GM19468 (cell line): ENCODE measurements at regions not wholly inside any gene's neighbourhood (a gene's known extent, or its start where the extent isn't known, plus 50 kb on each side); places are given as distances from the start of the nearest gene placed in this dataset.

Experiments used
- ATAC-seq: cut with Tn5 transposase; IDR thresholded peaks from one replicate; pipeline ENCODE4 v1.9.1; 2021; ENCODE audit warnings: mild to moderate bottlenecking, moderate library complexity, moderate number of reproducible peaks; ENCODE audit not compliant: unreplicated experiment; ENCODE audit errors: extremely low read depth

GRCh38 chr10:61110188-61110844 lies 166.3 kb upstream of the RHOBTB1 start:
- ATAC-seq = no peak

GRCh38 chr10:61108915-61109314 lies 164.9 kb upstream of the RHOBTB1 start:
- no peak for ATAC-seq

- ATAC-seq = no peak
Measured at GRCh38 chr10:61100887-61101286, 156.9 kb upstream of the RHOBTB1 start.

GRCh38 chr10:61099756-61100155 lies 155.8 kb upstream of the RHOBTB1 start:
- ATAC-seq = no peak

GRCh38 chr10:61098966-61099365 lies 155.0 kb upstream of the RHOBTB1 start:
- no peak for ATAC-seq

- no peak for ATAC-seq
Measured at GRCh38 chr10:61097026-61097425, 153.0 kb upstream of the RHOBTB1 start.

- no peak for ATAC-seq
Measured at GRCh38 chr10:61096056-61096455, 152.1 kb upstream of the RHOBTB1 start.

- no peak for ATAC-seq
Measured at GRCh38 chr10:61091531-61091930, 147.5 kb upstream of the RHOBTB1 start.

- ATAC-seq = no peak
Measured at GRCh38 chr10:61089251-61089650, 145.3 kb upstream of the RHOBTB1 start.

GRCh38 chr10:61084493-61084892 lies 140.5 kb upstream of the RHOBTB1 start:
- ATAC-seq = no peak

GRCh38 chr10:61081301-61081700 lies 137.3 kb upstream of the RHOBTB1 start:
- ATAC-seq = no peak

- no peak for ATAC-seq
Measured at GRCh38 chr10:61078542-61079275, 134.7 kb upstream of the RHOBTB1 start.

- ATAC-seq = no peak
Measured at GRCh38 chr10:61076572-61077114, 132.7 kb upstream of the RHOBTB1 start.

GRCh38 chr10:61073391-61073790 lies 129.4 kb upstream of the RHOBTB1 start:
- ATAC-seq = no peak

GRCh38 chr10:61071580-61071979 lies 127.6 kb upstream of the RHOBTB1 start:
- no peak for ATAC-seq

- ATAC-seq = no peak
Measured at GRCh38 chr10:61068471-61068870, 124.5 kb upstream of the RHOBTB1 start.

- ATAC-seq = no peak
Measured at GRCh38 chr10:61067671-61068336, 123.8 kb upstream of the RHOBTB1 start.

- no peak for ATAC-seq
Measured at GRCh38 chr10:61066661-61067344, 122.8 kb upstream of the RHOBTB1 start.

- no peak for ATAC-seq
Measured at GRCh38 chr10:61065051-61065450, 121.1 kb upstream of the RHOBTB1 start.

GRCh38 chr10:61064356-61064755 lies 120.4 kb upstream of the RHOBTB1 start:
- no peak for ATAC-seq
